GM19324 (cell line): ENCODE measurements at regions not wholly inside any gene's neighbourhood (a gene's known extent, or its start where the extent isn't known, plus 50 kb on each side); places are given as distances from the start of the nearest gene placed in this dataset.

Experiments used
- ATAC-seq: cut with Tn5 transposase; IDR thresholded peaks from one replicate; pipeline ENCODE4 v1.9.1; 2021; ENCODE audit warnings: mild to moderate bottlenecking, moderate library complexity; ENCODE audit not compliant: unreplicated experiment, low FRiP score

DNA sequence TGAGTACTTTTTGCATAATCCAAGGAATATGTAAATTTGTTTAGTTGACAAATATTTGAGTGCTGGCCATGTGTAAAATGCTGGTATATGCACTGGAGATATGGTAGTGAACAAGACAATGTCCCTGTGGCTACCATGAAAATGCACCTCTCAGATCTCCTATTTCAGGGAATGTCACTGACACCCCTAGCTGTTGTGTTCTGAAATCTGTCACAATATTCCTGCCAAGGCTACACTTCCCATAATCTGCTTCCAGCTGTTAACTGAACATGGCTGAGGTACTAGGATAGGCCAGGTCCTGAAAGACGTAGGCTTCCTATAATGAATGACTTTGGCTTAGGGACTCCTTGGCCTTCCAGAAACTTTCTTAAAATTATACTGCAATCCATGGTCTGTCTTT is 197.8 kb downstream of the ZNF648 start:
- ATAC-seq, result no peak

- no peak for ATAC-seq
These were observed 198.5 kb downstream of the ZNF648 start for GRCh38 chr1:181863006-181863405.

DNA sequence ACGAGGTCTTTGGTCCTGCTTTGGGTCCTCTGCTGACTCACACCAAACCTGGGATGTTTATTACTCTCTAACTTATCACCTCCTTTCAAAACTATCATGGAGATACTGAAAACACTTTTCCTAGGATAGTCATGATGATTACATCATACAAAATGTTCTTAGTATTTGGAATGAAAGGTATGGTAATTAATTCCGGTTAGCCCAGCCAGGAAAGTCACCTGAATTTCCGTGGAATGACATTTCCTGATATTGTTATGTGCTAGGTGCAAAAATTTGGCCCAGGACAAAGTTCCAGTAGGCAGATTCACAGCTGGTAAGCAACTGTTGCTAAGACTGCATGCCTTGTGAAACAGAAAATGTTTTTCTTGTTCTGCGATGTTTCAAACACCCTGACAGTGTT is 203.4 kb downstream of the ZNF648 start:
- ATAC-seq, result no peak
